NOMO-1 (cell line): ENCODE measurements at regions not wholly inside any gene's neighbourhood (a gene's known extent, or its start where the extent isn't known, plus 50 kb on each side); places are given as distances from the start of the nearest gene placed in this dataset.

Experiments
- DNase-seq, 2 experiments: peaks; one replicate each; lab custom pipeline; 2025; ENCODE audit not compliant: unreplicated experiment in 2 of 2; lab: John Stamatoyannopoulos, UW

DNA sequence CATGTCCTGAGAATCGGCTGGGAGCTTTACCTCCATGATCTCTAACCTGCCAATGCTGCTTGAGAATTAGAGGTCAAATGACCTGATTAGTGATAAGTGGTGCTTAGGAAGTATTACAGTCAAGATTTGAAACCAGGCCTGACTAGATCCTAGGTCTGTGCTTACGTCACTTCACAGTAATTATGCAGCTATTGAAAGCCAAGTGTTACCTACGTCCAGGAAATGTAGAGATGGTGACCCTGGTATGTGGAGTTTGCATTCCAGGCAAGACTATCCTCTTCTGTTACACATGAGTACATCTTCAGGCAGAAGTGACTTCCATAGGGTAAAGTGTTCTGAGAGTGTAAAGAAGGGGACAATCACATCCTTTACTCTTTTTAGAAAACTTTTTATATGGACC, 530.4 kb upstream of the TENM4 start:
- DNase-seq: no peak

DNA sequence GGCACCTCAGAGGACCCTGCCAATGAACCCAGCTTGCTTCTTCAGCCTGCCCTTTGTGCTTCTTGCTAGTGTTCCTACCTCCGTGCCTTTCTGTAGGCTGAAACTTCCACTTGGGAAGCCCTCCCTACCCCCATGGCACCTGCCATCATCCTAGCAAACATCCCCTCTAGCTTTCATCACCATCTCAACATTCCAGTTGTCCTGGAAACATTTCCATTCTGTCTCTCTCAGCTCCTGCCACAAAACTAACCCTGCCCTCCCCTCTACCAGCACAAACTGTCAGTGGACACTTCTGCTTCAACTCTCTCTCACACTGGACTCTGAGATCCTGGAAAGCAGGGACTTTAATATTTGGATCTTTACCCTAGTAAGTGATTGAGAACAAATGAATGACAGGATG, 525.8 kb upstream of the TENM4 start:
- DNase-seq: no peak

GRCh38 chr11:79963856-79964645, 523.2 kb upstream of the TENM4 start:
- no peak for DNase-seq

DNA sequence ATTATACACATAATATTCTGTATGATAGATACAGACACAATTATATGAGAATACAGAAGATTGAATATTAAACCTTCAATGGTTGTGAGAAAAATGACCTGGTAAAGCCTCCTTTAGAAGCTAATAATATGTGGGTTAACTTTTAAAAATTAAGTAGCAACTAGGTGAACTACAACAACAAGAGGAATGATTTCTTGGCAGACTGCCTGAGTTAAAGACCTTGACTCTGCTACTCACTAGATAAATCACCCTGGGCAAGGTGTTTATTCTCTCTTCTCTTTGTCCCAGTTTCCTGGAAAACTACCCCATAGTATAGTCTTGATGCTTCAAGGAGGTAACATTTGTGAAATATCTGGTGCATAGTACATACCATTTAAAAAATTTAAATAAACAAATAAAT, 519.6 kb upstream of the TENM4 start:
- no peak for DNase-seq

DNA sequence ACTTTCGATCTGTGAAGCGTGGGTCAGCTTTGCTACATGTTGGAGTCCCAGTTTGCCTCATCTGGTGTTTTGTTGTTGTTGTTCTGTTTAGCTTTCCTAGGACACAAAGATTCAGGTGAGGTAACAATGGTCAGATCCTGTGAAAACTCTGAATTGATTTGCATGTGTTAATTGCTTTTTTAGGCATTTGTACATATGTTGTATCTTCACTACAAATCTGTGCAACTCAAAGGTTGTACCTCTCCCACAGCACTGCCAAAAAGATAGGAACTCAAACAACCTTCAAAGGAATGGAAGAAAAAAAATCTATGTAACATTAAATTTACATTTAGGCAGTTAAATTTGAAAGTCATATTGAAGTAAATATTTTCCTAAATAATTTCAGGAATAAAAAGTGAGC, 518.5 kb upstream of the TENM4 start:
- no peak for DNase-seq

DNA sequence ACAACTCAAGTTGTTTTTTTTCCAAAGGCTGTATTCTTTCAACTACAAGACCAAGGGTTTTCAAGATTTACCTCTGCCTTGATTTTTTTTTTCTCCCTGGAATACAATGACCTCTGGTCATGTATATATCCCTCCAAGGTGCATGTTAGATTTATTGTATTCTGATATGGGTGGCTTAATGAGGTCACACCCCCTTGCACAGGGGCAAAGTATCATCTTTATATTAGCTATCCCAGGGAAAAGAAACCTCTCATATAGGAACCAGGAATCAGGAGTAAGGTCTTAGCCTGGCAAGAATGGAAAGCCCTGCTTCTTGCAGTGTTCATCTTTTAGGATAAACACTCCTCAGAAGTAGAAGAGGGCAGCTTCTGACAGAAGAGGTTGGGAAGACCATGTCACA, 516.9 kb upstream of the TENM4 start:
- no peak for DNase-seq

DNA sequence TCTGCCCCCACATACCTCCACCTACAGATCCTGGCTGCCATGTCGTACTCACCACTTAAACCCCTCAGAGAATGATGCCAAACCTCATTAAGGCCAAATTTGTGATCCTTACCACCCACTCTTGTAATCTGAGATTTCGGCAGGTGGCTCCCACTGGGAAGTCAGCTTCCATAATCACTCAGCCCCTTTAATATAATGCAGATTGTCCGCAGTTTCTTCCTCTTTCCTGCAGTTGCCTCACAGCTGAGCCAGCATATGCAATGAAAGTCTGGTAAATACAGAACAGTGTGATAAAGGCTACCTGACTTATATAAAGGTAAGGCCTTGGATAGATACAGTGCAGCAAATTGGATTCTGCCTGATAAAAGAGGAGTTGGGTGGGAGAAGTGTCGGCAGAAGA, 515.2 kb upstream of the TENM4 start:
- no peak for DNase-seq

DNA sequence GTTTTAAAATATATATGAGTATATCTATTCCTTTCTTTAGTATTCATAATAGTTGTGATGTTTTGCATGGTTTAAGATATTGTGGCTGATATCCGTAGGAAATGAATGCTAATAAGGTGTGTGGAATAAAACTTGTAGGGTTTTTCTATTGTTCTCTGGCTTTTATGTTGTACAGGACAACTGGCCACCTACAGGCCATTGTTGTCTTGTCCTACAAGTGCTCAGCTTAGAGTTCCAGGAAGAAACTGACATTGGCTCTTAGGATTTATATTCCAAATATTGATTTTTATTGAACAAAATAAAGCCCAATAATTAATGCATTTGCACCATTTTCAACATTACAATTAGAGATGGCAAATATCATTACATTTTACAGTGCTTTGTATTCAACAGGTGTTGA, 512.8 kb upstream of the TENM4 start:
- DNase-seq: no peak

DNA sequence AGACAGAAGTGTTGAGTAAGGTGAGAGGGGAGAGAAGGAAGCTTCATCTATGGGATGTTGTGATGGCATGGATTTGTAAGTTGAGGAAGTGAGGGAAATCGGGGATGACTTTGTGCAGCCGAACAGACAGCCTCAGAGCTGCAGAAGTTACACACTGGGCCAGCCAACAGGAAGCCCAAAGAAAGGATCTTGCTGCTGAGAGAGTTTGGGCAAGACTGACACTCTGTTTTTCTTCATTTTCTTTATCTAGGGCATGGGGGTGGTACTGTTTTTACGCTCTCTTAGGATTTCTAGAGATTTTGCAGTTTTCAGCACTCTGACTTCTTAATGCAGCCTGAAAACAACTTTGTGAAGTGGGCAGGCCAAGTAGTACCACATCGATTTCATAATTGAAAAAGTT, 509.9 kb upstream of the TENM4 start:
- no peak for DNase-seq

DNA sequence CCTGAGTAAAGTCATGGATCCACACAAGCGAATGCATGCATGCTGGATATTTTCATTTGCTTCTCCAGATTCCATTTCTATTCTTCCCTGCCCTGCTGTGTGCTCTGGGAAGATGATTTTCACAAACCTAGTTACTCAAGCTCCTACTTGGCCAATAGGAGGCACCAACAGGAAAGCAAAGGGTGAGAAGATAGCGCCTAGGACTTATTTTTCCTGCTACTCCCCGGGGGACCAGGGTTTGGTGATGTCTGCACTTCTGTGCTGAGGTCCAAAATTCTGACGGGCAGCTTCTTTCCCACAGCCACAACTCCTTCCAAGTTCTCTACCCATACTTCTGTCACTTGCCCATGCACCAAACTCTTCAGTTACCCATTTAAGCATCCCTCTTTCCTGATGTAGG, 509.3 kb upstream of the TENM4 start:
- no peak for DNase-seq

DNA sequence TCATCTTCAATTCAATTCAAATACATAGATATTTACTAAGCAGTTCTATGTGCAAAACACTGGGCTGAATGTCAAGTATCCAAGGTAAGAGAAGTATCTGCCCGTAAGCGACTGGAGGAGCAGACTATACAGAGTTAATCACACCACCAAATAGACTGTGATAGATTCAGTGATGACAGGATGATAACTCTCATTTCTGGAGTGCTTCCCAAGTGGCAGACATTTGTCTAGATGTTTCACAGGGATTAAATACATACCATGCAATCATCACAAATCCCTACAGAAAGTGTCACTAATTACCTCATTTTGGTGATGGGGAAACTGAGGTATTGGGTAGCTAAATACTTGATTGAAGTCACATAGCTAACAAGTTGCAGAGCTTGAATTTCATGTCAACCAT, 508.7 kb upstream of the TENM4 start:
- DNase-seq: no peak

DNA sequence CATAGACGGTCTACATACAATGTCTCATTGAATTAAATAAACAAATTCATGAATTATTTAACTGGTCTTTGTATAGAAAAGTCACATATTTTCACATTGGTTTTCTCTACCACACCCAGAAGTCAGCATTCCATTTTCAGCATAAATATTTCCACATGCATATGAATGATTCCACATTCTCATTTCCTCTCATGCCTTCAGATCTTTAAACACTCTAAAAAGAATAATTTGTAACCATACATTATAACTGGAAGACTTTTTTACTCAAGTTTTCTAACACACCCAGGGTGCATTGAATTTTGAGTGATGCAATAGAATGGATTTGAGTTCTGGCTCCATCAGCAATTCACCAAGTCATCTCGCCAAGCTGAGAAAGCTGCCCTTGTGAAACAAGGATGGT, 501.8 kb upstream of the TENM4 start:
- DNase-seq: no peak

- DNase-seq: no peak
Measured at GRCh38 chr11:79942090-79942489, 501.3 kb upstream of the TENM4 start.

DNA sequence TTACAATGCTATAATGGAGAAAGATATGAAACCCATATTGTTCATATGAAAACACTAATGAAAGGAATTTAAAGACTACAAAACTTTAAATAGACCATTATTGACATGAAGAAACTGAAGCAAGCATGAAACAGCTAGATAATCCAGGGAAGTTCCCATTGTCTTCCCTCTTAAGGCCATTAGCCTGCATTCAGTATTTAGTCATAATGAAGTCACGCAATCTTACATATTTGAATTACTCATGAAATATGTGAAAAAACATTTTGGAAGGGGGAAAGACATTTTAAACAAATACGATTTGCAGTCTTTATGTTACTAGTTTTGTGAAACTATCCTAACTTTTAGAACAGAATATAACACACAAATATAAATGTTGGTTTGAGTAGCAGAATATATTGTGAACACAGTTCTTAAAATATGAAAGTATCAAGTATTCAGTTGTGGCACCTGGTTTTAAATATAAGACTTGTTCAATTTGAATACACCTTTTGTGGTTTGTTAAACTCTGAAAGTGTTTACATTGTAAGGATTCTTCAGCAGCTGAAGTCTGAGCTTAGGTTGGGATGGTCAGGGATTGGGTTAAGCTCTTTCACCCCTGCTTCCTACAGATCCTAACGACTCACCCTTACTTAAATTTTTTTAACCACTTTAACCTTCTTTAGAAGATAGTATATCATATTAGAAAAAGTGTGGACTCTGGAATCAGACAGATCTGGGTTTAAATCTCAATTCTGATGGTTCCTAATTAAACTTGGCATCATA, 500.3 kb upstream of the TENM4 start:
- no peak for DNase-seq

GRCh38 chr11:79940165-79940564, 499.3 kb upstream of the TENM4 start:
- DNase-seq: no peak

GRCh38 chr11:79939111-79939510, 498.3 kb upstream of the TENM4 start:
- DNase-seq: no peak

- no peak for DNase-seq
Measured at GRCh38 chr11:79937676-79938334, 497.0 kb upstream of the TENM4 start.

DNA sequence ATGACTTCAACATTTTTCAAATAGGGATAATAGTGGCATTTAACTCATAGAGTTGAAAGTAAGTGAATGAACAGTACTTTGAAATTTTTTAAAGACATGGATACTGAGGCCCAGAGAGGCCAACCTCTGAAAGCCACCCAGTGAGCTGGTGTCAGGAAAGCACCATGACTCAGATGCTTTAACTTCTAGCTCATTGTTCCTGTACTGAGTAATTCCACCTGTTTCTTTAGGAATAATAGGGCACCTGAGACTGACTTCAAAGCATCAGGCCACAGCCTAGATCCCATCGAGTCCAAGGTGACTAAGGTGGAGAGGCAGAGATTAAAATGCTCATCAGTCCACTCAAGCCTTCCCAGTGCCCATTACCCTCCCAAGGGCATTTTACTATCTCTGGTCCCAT, 491.8 kb upstream of the TENM4 start:
- DNase-seq: no peak

DNA sequence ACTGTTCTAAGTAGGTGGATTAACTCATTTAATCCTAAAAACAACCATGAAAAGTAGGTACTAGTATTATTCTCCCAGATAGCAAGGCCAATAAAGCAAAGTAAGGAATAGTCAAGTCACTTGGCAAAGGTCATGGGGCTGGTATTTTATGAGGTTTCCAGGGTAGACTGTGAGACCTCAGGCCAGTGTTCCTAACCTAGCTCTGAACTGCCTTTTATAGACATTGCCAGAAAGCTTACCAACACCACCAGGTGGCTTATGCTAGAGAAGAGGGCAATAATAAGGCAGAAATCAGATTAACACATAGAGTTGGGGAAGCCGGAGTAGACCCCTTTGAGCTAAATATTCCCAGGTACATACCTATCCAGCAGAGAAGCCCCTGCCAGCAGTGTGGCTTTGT, 490.9 kb upstream of the TENM4 start:
- no peak for DNase-seq

- DNase-seq: no peak
Measured at GRCh38 chr11:79926707-79927106, 485.9 kb upstream of the TENM4 start.

DNA sequence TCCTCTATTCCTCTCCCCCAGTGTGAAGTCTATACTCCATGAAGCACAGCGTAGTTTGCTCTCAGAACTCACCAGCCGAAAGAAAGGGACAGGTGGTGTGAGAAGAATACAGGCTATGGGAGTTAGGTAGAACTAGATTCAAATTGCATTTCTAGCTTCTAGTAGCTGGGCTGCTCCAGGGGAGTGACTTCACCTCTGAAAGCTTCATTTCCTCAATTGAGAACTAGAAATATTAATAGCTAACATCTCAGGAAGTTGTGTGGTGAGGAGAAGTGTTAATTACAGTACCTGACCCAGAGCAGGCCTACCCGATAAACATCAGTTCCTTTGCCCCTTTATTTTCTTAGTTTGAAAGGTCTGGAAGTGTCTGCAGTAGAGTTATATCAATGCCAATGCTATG, 484.7 kb upstream of the TENM4 start:
- DNase-seq: no peak

- no peak for DNase-seq
Measured at GRCh38 chr11:79922641-79923040, 481.8 kb upstream of the TENM4 start.
